Activated B cell treated with CpG ODN at 0.5 μM for 24 hours (primary cell): ENCODE measurements at regions not wholly inside any gene's neighbourhood (a gene's known extent, or its start where the extent isn't known, plus 50 kb on each side); places are given as distances from the start of the nearest gene placed in this dataset.

Experiments used
- ATAC-seq: fragments of 200-7000 bp; cut with Tn5 transposase; one replicate; pipeline ENCODE4 v1.10.0; 2021; ENCODE audit warnings: low read depth, mild to moderate bottlenecking, moderate library complexity
- CTCF ChIA-PET: fragments of 350-600 bp; sonication (Branson Sonifier 250); formaldehyde crosslinking; loops from one replicate; lab custom pipeline; 2021; ENCODE audit warnings: antibody characterized with exemption; lab: Charles Lee
- POLR2A ChIA-PET: fragments of 350-600 bp; sonication (Branson Sonifier 250); formaldehyde crosslinking; loops from one replicate; lab custom pipeline; 2021; ENCODE audit warnings: antibody characterized with exemption; lab: Charles Lee
- DNase-seq: peaks from one replicate; pipeline ENCODE4 v3.0.0; 2022
- H3K27ac Mint-ChIP-seq: one replicate; pipeline ENCODE4 v1.8.0; 2020; ENCODE audit warnings: mixed read lengths
- H3K27me3 Mint-ChIP-seq: one replicate; pipeline ENCODE4 v1.8.0; 2021; ENCODE audit warnings: mixed read lengths
- H3K36me3 Mint-ChIP-seq: one replicate; pipeline ENCODE4 v1.8.0; 2021; ENCODE audit warnings: low read depth, mixed read lengths
- H3K4me1 Mint-ChIP-seq: one replicate; pipeline ENCODE4 v1.8.0; 2021; ENCODE audit warnings: mixed read lengths
- H3K4me3 Mint-ChIP-seq: one replicate; pipeline ENCODE4 v1.8.0; 2020; ENCODE audit warnings: mild to moderate bottlenecking, mixed read lengths
- H3K9me3 Mint-ChIP-seq: one replicate; pipeline ENCODE4 v1.8.0; 2020; ENCODE audit warnings: mixed read lengths
- CTCF ChIP-seq: fragments of 200-600 bp; IDR thresholded peaks from one replicate; pipeline ENCODE4 v1.8.0; 2022; ENCODE audit warnings: antibody characterized with exemption, mild to moderate bottlenecking
- intact Hi-C: fragments of 100-400 bp; cut with micrococcal nuclease; formaldehyde crosslinking; loops from one replicate; pipeline ENCODE4 v1.15.1; 2024

DNA sequence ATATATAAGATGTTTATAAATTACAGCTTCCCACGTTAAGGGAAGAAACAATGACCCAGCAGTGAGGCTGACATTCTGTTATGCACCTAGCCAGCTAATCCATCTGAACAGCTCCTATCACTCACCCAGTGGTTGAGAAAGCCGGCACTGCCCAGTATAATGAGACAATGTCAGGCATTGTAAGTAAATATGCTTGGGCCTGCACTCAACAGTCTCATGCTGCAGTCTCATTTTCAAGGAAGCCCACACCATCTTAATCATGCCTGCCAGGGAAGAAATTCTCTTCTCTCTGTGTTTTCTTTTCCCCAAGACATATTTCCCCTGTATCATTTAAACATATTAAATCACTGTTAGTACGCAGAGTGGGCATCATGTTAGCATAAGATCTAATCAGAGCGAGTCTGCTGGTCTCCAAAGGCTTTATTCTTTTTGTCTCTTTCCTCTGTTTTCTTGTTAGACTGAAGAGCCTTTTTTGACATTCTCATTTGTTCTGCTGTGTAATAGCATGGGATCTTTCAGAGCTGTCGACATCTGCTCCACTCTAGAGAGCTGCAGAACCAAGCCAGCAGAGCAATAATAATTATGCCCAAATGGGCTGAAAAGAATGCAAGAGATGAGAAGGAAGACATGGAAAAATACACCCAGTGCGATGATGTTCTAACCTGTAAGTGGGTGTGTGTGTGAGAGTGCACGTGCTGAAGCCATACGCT lies 67.6 kb upstream of the SLC22A15 start:
- ChIA-PET CTCF (no interaction called here), POLR2A (no interaction called here)
- no peaks in the 10 kb centered on the region for H3K4me1 Mint-ChIP-seq
- no peak overlapping the region for H3K27ac Mint-ChIP-seq
- intact Hi-C loops, result no loop called here
- TF ChIP-seq CTCF, result no peak
- DNase-seq (no peak), ATAC-seq (no peak)
- no peaks in the 10 kb centered on the region for H3K36me3 Mint-ChIP-seq
- no peak overlapping the region for H3K4me3 Mint-ChIP-seq
- peaks cover 8% of the 10 kb centered on the region for H3K27me3 Mint-ChIP-seq
- no peaks in the 10 kb centered on the region for H3K9me3 Mint-ChIP-seq

DNA sequence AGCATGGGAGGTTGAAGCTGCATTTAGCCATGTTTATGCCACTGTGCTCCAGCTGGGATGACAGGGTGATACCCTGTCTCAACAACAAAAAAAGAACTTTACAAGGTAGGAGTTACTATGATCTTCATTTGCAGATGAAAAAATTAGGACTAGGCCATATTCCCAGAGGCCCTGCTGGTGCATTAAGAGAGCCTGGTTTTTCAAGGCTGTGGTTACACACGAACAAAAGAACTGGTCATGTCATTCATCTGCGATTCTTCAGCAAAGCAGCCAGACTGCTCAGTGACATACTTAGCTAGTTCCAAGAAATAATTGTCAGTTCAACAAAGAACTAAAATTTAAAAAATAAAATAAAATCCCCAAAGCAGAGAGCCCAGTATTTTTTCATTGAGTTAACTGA lies 66.1 kb upstream of the SLC22A15 start:
- no peaks in the 10 kb centered on the region for H3K4me1 Mint-ChIP-seq
- H3K4me3 Mint-ChIP-seq, result no peak overlapping the region
- no peak overlapping the region for H3K27ac Mint-ChIP-seq
- intact Hi-C loops, result no loop called here
- ChIA-PET CTCF (no interaction called here), POLR2A (no interaction called here)
- H3K27me3 Mint-ChIP-seq, result peaks cover 6% of the 10 kb centered on the region
- DNase-seq (no peak), ATAC-seq (no peak)
- no peaks in the 10 kb centered on the region for H3K9me3 Mint-ChIP-seq
- no peaks in the 10 kb centered on the region for H3K36me3 Mint-ChIP-seq
- no peak for TF ChIP-seq CTCF

- Mint-ChIP-seq H3K27me3 (peaks cover under 1% of the 10 kb centered on the region), H3K4me3 (no peak overlapping the region), H3K36me3 (no peaks in the 10 kb centered on the region), H3K9me3 (no peaks in the 10 kb centered on the region), H3K27ac (no peak overlapping the region), H3K4me1 (no peaks in the 10 kb centered on the region)
- ATAC-seq (no peak), DNase-seq (no peak)
- TF ChIP-seq CTCF, result no peak
- ChIA-PET POLR2A (no interaction called here), CTCF (no interaction called here)
- intact Hi-C loops, result no loop called here
Measured at GRCh38 chr1:115911294-115911693, 65.0 kb upstream of the SLC22A15 start.

DNA sequence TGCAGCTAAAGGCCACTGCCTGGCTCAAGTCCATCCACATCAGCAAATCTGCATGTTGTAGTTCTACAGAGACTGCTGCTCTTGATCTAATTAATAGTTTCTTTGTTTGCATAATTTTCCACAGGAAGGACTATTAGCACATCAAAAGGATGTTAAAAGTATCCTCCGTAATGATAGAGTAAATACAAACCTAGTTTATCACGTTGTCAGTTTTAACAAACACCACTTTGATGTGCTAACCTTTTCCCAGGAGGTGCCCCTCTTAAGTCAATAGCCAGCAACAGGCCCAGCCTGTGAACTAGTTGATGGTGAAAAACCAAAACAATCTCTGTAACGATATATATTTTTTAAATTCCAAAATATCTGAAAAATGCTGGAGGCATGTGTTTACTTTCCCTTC lies 64.2 kb upstream of the SLC22A15 start:
- Mint-ChIP-seq H3K27me3 (peaks cover 2% of the 10 kb centered on the region), H3K4me3 (no peak overlapping the region), H3K9me3 (no peaks in the 10 kb centered on the region), H3K4me1 (no peaks in the 10 kb centered on the region), H3K27ac (no peak overlapping the region), H3K36me3 (no peaks in the 10 kb centered on the region)
- ATAC-seq, result no peak
- intact Hi-C loops, result no loop called here
- no peak for DNase-seq
- CTCF ChIA-PET, result no interaction called here
- TF ChIP-seq CTCF, result no peak
- POLR2A ChIA-PET, result no interaction called here

DNA sequence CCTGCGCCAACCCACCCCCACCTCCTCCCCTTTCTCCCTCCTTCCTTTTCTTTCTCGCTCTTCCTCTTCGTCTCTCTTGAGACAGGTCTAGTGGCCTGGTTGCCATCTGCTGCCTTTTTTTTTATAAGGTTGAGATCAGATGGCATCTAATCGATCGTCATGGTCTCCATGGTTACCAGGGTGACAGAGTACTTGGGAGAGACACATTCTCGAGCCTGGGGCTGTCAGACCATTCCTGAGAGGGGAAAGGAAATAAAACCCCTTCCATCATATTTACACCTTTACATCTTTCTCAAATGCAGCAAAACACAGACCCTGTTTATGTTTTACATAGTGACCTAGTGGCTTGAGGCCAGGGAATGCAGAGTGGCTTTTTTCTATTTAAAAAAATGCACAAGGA lies 53.5 kb upstream of the SLC22A15 start:
- no peak for DNase-seq
- Mint-ChIP-seq H3K4me1 (peaks cover 21% of the 10 kb centered on the region), H3K27me3 (no peaks in the 10 kb centered on the region), H3K4me3 (no peak overlapping the region), H3K36me3 (no peaks in the 10 kb centered on the region), H3K9me3 (no peaks in the 10 kb centered on the region), H3K27ac (no peak overlapping the region)
- intact Hi-C loops, result no loop called here
- TF ChIP-seq CTCF, result no peak
- ChIA-PET CTCF (no interaction called here), POLR2A (no interaction called here)
- ATAC-seq, result no peak
